ENCODE measurements at regions not wholly inside any gene's neighbourhood (a gene's known extent, or its start where the extent isn't known, plus 50 kb on each side); places are given as distances from the start of the nearest gene placed in this dataset.

- Histone ChIP-seq H3K4me1 (ENCODE audit: control insufficient read depth in 2 of 2, insufficient read depth in 2 of 2, low read length in 2 of 2) (no peaks in the 10 kb centered on the region), H4K20me1 (ENCODE audit: control insufficient read depth, insufficient read depth, low read length, poor library complexity, severe bottlenecking) (no peaks in the 10 kb centered on the region), H3K36me3 (replicated peaks in 1 of 2; ENCODE audit: control extremely low read depth in 1 of 2, control insufficient read depth in 1 of 2, extremely low read depth in 1 of 2, insufficient read depth in 2 of 2, low read length in 1 of 2) (no peaks in the 10 kb centered on the region), H3K4me3 (ENCODE audit: control extremely low read depth in 1 of 5, extremely low read depth in 1 of 5, insufficient read depth in 1 of 5, low read depth in 2 of 5, low read length in 4 of 5) (no peak overlapping the region), H3K27ac (ENCODE audit: low read length in 2 of 2) (no peak overlapping the region), H3K9me3 (ENCODE audit: control extremely low read depth in 1 of 3, control insufficient read depth in 2 of 3, insufficient read depth in 1 of 3, low read length in 2 of 3) (no peaks in the 10 kb centered on the region), H3K79me2 (ENCODE audit: control insufficient read depth, insufficient read depth, low read length) (no peaks in the 10 kb centered on the region), H3K9ac (ENCODE audit: low read length) (no peak overlapping the region), H2AFZ (ENCODE audit: insufficient read depth, low read depth, low read length, poor library complexity, severe bottlenecking) (no peak overlapping the region), H3K27me3 (replicated peaks in 1 of 4; ENCODE audit: control extremely low read depth in 1 of 4, control insufficient read depth in 3 of 4, insufficient read depth in 4 of 4, low read length in 3 of 4) (no peaks in the 10 kb centered on the region), H3K4me2 (replicated peaks; ENCODE audit: low read depth, low read length, poor library complexity, severe bottlenecking) (no peak overlapping the region)
- ATAC-seq (ENCODE audit: low read depth) (no peak), DNase-seq (no peak)
- no CpG with 5 or more reads among the region's 2 CpGs for WGBS (ENCODE audit: insufficient coverage)
- ChIA-PET CTCF (no interaction called here), POLR2A (no interaction called here)
- Mint-ChIP-seq H3K4me3 (no peak overlapping the region), H3K9me3 (ENCODE audit: insufficient read depth) (no peaks in the 10 kb centered on the region), H3K4me1 (no peaks in the 10 kb centered on the region), H3K27me3 (no peaks in the 10 kb centered on the region), H3K27ac (no peak overlapping the region)
- intact Hi-C loops (cut with micrococcal nuclease): no loop called here
- TF ChIP-seq EZH2 (IDR thresholded peaks at IDR 0.05; ENCODE audit: borderline replicate concordance, insufficient read depth, low read depth, low read length, poor library complexity, severe bottlenecking): no peak
- no peak for TF ChIP-seq CTCF (IDR thresholded peaks at IDR 0.05)
Measured at GRCh38 chrX:86917959-86918358, 599.6 kb upstream of the KLHL4 start.

GRCh38 chrX:86930419-86930818, 587.2 kb upstream of the KLHL4 start:
- Histone ChIP-seq H3K9me3 (ENCODE audit: control extremely low read depth in 1 of 3, control insufficient read depth in 2 of 3, insufficient read depth in 1 of 3, low read length in 2 of 3) (no peaks in the 10 kb centered on the region), H4K20me1 (ENCODE audit: control insufficient read depth, insufficient read depth, low read length, poor library complexity, severe bottlenecking) (no peaks in the 10 kb centered on the region), H3K27ac (ENCODE audit: low read length in 2 of 2) (no peak overlapping the region), H3K79me2 (ENCODE audit: control insufficient read depth, insufficient read depth, low read length) (no peaks in the 10 kb centered on the region), H3K27me3 (replicated peaks in 1 of 4; ENCODE audit: control extremely low read depth in 1 of 4, control insufficient read depth in 3 of 4, insufficient read depth in 4 of 4, low read length in 3 of 4) (no peaks in the 10 kb centered on the region), H3K4me2 (replicated peaks; ENCODE audit: low read depth, low read length, poor library complexity, severe bottlenecking) (no peak overlapping the region), H3K4me1 (ENCODE audit: control insufficient read depth in 2 of 2, insufficient read depth in 2 of 2, low read length in 2 of 2) (no peaks in the 10 kb centered on the region), H3K36me3 (replicated peaks in 1 of 2; ENCODE audit: control extremely low read depth in 1 of 2, control insufficient read depth in 1 of 2, extremely low read depth in 1 of 2, insufficient read depth in 2 of 2, low read length in 1 of 2) (no peaks in the 10 kb centered on the region), H3K9ac (ENCODE audit: low read length) (no peak overlapping the region), H3K4me3 (ENCODE audit: control extremely low read depth in 1 of 5, extremely low read depth in 1 of 5, insufficient read depth in 1 of 5, low read depth in 2 of 5, low read length in 4 of 5) (no peak overlapping the region), H2AFZ (ENCODE audit: insufficient read depth, low read depth, low read length, poor library complexity, severe bottlenecking) (no peak overlapping the region)
- Mint-ChIP-seq H3K4me1 (no peaks in the 10 kb centered on the region), H3K4me3 (no peak overlapping the region), H3K27ac (no peak overlapping the region), H3K9me3 (ENCODE audit: insufficient read depth) (peaks cover 1% of the 10 kb centered on the region), H3K27me3 (no peaks in the 10 kb centered on the region)
- no peak for TF ChIP-seq CTCF (IDR thresholded peaks at IDR 0.05)
- no peak for TF ChIP-seq EZH2 (IDR thresholded peaks at IDR 0.05; ENCODE audit: borderline replicate concordance, insufficient read depth, low read depth, low read length, poor library complexity, severe bottlenecking)
- ChIA-PET CTCF (no interaction called here), POLR2A (no interaction called here)
- no CpG with 5 or more reads among the region's 1 CpG for WGBS (ENCODE audit: insufficient coverage)
- no peak for ATAC-seq (ENCODE audit: low read depth)
- intact Hi-C loops (cut with micrococcal nuclease): no loop called here
- no peak for DNase-seq

All from B cell (primary cell).